CD8-positive, alpha-beta memory T cell (primary cell): ENCODE measurements at regions not wholly inside any gene's neighbourhood (a gene's known extent, or its start where the extent isn't known, plus 50 kb on each side); places are given as distances from the start of the nearest gene placed in this dataset.

Experiments
- CTCF ChIA-PET: fragments of 350-600 bp; sonication (Branson Sonifier 250); formaldehyde crosslinking; loops from one replicate; lab custom pipeline; 2021; ENCODE audit warnings: antibody characterized with exemption; lab: Charles Lee
- POLR2A ChIA-PET: fragments of 350-600 bp; sonication (Branson Sonifier 250); formaldehyde crosslinking; loops from one replicate; lab custom pipeline; 2021; ENCODE audit warnings: antibody characterized with exemption; lab: Charles Lee
- DNase-seq, 5 donors: peaks; one replicate each; pipeline versions ENCODE4 v3.0.0 to v3.0.0-alpha.2; 2020 to 2022; ENCODE audit warnings: mixed read lengths in 1 of 5
- H3K27ac ChIP-seq: one replicate; pipeline ENCODE4 v1.7.0; 2013; ENCODE audit warnings: low read depth, mild to moderate bottlenecking, low read length, moderate library complexity
- H3K27me3 ChIP-seq: 2 replicates; pipeline ENCODE4 v1.7.0; 2013; ENCODE audit warnings: low read length, mild to moderate bottlenecking; ENCODE audit not compliant: insufficient read depth, poor library complexity, severe bottlenecking
- H3K36me3 ChIP-seq: 2 replicates; pipeline ENCODE4 v1.7.0; 2013; ENCODE audit warnings: mild to moderate bottlenecking, low read length, moderate library complexity; ENCODE audit not compliant: insufficient read depth
- H3K4me1 ChIP-seq: 2 replicates; pipeline ENCODE4 v1.7.0; 2013; ENCODE audit warnings: mild to moderate bottlenecking, low read length, moderate library complexity; ENCODE audit not compliant: insufficient read depth
- H3K4me3 ChIP-seq: 2 replicates; pipeline ENCODE4 v1.7.0; 2013; ENCODE audit warnings: mild to moderate bottlenecking, low read length
- H3K9me3 ChIP-seq: 2 replicates; pipeline ENCODE4 v1.7.0; 2013; ENCODE audit warnings: mild to moderate bottlenecking, low read length
- H3K27ac Mint-ChIP-seq, 8 donors: one replicate each; pipeline ENCODE4 v1.8.0; 2020 to 2021; ENCODE audit warnings: mixed read lengths in 8 of 8, mild to moderate bottlenecking in 6 of 8, inconsistent platforms in 3 of 8, moderate library complexity in 3 of 8
- H3K27me3 Mint-ChIP-seq, 2 donors: one replicate each; pipeline ENCODE4 v1.8.0; 2020 to 2021; ENCODE audit warnings: mixed read lengths in 2 of 2, mild to moderate bottlenecking in 1 of 2, moderate library complexity in 1 of 2
- H3K36me3 Mint-ChIP-seq, 3 donors: one replicate each; pipeline ENCODE4 v1.8.0; 2020 to 2021; ENCODE audit warnings: mixed read lengths in 3 of 3, inconsistent platforms in 1 of 3, mild to moderate bottlenecking in 1 of 3
- H3K4me1 Mint-ChIP-seq, 3 donors: one replicate each; pipeline ENCODE4 v1.8.0; 2020 to 2021; ENCODE audit warnings: mixed read lengths in 3 of 3, inconsistent platforms in 1 of 3, mild to moderate bottlenecking in 1 of 3
- H3K4me3 Mint-ChIP-seq, 7 donors: one replicate each; pipeline ENCODE4 v1.8.0; 2020 to 2021; ENCODE audit warnings: mixed read lengths in 7 of 7, mild to moderate bottlenecking in 6 of 7, moderate library complexity in 4 of 7, inconsistent platforms in 2 of 7
- H3K9me3 Mint-ChIP-seq, 5 donors: one replicate each; pipeline ENCODE4 v1.8.0; 2020 to 2022; ENCODE audit warnings: mixed read lengths in 5 of 5, mild to moderate bottlenecking in 3 of 5, moderate library complexity in 2 of 5, inconsistent platforms in 1 of 5

GRCh38 chr11:93967258-93967657, 53.9 kb upstream of the HEPHL1 start:
- DNase-seq: no peak
- Mint-ChIP-seq H3K36me3 (no peaks in the 10 kb centered on the region), H3K27me3 (peaks cover 2 to 15% of the 10 kb centered on the region in 2 donors), H3K4me3 (no peak overlapping the region), H3K4me1 (no peaks in the 10 kb centered on the region), H3K27ac (no peak overlapping the region), H3K9me3 (no peaks in the 10 kb centered on the region)
- Histone ChIP-seq H3K4me1 (no peaks in the 10 kb centered on the region), H3K9me3 (no peaks in the 10 kb centered on the region), H3K27ac (no peak overlapping the region), H3K27me3 (no peaks in the 10 kb centered on the region), H3K4me3 (no peak overlapping the region), H3K36me3 (no peaks in the 10 kb centered on the region)
- CTCF ChIA-PET: no interaction called here
- POLR2A ChIA-PET: no interaction called here

- Mint-ChIP-seq H3K27ac (no peak overlapping the region), H3K36me3 (no peaks in the 10 kb centered on the region), H3K27me3 (peaks cover 2 to 15% of the 10 kb centered on the region in 2 donors), H3K9me3 (peaks cover 0 to under 1% (median 0%) of the 10 kb centered on the region in 5 donors), H3K4me3 (no peak overlapping the region), H3K4me1 (no peaks in the 10 kb centered on the region)
- H3K27ac ChIP-seq: no peak overlapping the region
- POLR2A ChIA-PET: no interaction called here
- no peaks in the 10 kb centered on the region for H3K4me1 ChIP-seq
- CTCF ChIA-PET: no interaction called here
- no peaks in the 10 kb centered on the region for H3K9me3 ChIP-seq
- DNase-seq: no peak
- H3K27me3 ChIP-seq: no peaks in the 10 kb centered on the region
- H3K4me3 ChIP-seq: no peak overlapping the region
- H3K36me3 ChIP-seq: no peaks in the 10 kb centered on the region
Measured at GRCh38 chr11:93967944-93968343, 53.2 kb upstream of the HEPHL1 start.

GRCh38 chr11:93969925-93970922, 50.9 kb upstream of the HEPHL1 start:
- Mint-ChIP-seq H3K27me3 (peaks cover 3 to 10% of the 10 kb centered on the region in 2 donors), H3K4me3 (no peak overlapping the region), H3K9me3 (peaks cover 0 to 8% (median 3%) of the 10 kb centered on the region in 5 donors), H3K4me1 (no peaks in the 10 kb centered on the region), H3K36me3 (no peaks in the 10 kb centered on the region), H3K27ac (no peak overlapping the region)
- Histone ChIP-seq H3K4me1 (no peaks in the 10 kb centered on the region), H3K27me3 (no peaks in the 10 kb centered on the region), H3K4me3 (no peak overlapping the region), H3K36me3 (no peaks in the 10 kb centered on the region), H3K9me3 (no peaks in the 10 kb centered on the region), H3K27ac (no peak overlapping the region)
- ChIA-PET CTCF (no interaction called here), POLR2A (no interaction called here)
- DNase-seq: no peak
